GM18520 (cell line): ENCODE measurements at regions not wholly inside any gene's neighbourhood (a gene's known extent, or its start where the extent isn't known, plus 50 kb on each side); places are given as distances from the start of the nearest gene placed in this dataset.

ENCODE experiments used
- ATAC-seq: cut with Tn5 transposase; IDR thresholded peaks from one replicate; pipeline ENCODE4 v1.9.1; 2021; ENCODE audit not compliant: unreplicated experiment

DNA sequence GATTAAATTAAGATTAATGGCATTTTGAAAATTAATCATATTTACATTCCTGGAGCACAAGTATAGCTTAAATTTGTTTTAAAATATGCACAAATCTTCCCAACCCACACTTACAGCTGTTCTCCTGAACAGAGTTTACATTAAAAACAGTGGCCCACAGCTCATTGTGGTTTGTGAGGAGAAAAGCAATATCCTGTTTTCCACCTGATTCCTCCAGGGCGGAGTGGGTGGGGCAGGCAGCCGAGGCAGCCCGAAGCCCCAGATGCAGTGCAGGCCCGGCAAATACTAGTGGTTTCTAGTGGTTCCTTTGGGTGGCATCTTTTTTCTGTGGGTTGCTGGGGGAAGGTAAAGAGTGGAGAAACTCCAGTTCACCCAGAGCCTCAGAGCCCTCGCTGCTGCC lies 280.8 kb downstream of the ARHGAP12 start:
- no peak for ATAC-seq

DNA sequence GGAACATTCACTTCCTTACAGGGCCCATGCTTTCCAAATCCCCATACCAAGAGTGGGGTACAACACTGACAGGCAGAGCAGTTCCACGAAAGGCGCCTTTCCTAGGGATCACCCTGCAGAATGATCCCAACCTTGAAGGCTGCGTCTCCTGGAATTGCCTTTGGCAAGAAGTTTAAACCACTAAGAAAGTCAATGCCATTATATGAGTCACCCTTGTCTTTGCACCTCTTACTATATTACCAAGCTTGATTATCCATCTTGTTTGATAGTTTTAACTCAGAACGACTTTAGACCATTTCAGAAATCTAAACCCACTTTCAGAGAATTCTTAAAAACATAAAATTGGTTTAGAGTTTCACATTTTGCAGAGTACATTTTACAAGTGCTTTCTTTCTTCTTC lies 282.1 kb downstream of the ARHGAP12 start:
- no peak for ATAC-seq

DNA sequence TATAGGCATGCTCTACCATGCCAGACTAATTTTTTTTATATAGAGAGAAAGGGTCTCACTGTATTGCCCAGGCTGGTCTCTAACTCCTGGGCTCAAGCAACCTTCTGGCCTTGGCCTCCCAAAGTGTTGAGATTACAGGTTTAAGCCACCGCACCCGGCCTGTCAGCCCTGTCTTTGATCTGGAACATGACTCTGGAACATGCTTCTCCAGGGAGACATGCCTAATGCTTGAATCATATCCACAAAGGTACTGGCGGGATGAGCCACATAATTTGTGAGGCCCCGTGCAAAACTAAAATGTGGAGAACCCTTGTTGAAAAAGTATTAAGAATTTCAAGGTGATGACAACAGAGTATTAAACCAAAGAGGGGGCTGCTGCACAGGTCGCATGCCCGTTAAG lies 282.8 kb downstream of the ARHGAP12 start:
- no peak for ATAC-seq

DNA sequence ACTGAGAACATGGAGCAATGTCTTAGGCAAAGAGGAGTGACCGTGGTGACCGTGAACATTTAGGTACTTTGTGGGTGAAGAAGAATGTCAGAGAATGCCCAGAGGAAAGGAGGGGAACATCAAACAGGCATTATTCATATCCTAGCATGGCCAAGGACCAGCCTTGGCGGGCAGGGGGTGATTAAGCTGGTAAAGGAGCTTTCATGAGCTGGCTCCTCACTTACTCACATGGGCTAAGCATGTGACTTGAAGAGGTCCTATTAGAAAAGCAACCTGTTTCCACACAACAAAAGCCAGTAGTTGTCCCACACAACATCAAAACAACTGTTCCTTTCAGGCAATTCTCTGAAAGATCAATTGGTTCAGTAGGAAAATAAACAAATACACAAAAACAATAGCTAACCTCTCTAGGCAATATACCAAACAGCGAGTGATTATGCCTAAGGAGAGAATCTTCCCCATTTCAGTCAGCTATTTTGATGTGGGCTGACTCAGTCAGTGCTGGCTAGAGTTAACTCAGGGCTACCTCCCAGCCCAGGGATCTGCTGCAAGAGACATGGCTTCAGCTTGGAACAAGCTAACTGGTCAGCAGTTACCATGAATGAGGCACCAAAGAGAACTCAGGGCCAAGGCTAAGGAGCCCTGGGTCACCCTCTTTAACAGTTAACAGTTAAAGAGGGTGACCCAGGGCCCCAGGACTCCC lies 283.5 kb downstream of the ARHGAP12 start:
- ATAC-seq: no peak

DNA sequence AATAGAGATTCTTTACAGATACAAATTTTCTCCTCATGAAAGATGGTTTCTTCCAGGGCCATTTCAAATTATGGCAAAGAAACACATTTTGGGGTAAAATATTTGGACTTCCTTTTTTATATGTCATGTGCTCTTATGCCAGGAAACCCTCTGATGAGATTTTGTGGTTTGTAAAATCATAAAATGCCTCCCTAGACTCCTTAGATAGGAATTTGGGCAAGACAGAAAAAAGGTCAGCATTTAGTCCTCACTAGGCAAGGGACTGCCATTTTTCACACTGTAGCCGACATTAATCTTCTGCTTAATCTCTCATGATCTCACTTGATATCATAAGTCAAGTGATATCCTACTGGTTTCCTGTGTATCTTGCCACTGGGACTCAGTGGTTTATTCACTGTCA lies 286.4 kb downstream of the ARHGAP12 start:
- ATAC-seq: no peak

DNA sequence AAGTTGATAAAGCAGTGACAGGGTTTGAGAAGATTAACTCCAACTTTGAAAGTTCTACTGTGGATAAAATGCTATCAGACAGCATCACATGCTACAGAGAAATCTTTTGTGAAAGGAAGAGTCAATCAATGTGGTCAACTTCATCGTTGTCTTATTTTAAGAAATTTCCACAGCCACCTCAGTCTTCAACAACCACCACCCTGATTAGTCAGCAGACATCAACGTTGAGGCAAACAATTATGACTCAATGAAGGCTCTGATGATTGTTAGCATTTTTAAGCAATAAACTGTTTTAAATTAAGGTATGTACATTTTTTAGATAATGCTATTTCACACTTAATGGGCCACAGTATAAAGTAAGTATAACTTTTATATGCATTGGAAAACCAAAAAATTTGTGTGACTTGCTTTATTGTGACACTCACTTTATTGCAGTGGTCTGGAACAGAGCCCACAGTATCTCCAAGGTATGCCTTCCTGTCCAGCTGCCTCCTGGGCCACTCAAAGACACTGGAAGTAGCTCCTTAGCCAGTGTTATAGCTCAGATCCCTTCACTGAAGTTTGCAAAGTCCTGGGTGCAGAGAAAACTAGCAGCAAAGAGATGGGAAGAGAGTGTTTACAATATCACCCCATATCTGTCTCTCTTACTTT lies 293.1 kb downstream of the ARHGAP12 start:
- no peak for ATAC-seq

DNA sequence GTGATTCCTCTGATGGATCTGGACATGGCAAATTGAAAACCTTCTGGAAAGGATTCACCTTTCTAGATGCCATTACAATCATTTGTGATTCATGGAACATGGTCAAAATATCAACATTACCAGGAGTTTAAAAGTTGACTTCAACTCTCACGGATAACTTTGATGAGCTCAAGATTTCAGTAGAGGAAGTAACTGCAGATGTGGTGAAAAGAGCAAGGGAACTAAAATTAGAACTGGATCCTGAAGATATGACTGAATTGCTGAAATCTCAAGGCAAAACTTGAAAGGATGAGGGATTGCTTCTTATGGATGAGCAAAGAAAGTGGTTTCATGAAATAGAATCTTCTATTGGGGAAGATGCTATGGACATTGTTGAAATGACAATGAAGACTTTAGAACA lies 293.6 kb downstream of the ARHGAP12 start:
- ATAC-seq: no peak

DNA sequence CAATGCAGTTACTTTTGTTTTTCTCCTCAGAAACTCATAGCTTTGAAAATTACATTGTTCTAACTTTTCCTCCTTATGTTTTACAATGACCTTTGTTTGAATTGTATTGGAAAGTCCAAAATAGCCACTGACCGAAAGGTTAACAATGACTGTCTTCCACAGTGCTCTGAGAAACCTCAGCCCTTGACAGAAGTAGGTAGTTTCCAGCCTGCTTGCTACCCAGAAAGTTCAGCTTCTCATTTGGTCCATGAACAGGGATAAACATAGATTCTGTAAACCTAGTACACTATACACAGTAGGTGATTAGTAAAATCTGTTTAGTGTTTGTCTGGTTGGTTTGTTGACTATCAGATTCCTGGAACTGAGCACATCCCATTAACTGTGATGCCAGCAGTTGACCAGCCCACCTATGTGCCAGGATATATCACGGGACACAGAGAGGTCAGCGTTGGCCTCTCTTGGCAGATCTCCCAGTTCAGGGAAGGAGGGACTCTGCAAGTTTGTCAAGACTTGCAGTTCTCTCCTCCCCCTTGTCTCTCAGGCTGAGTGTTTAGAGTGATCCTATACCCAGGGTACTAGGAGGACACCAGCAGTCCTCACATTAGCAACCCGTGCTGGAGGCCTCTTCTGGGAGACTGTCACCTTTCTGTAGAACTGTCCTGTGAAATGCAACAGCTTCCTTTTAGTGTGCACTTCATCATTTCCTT lies 297.6 kb downstream of the ARHGAP12 start:
- no peak for ATAC-seq

DNA sequence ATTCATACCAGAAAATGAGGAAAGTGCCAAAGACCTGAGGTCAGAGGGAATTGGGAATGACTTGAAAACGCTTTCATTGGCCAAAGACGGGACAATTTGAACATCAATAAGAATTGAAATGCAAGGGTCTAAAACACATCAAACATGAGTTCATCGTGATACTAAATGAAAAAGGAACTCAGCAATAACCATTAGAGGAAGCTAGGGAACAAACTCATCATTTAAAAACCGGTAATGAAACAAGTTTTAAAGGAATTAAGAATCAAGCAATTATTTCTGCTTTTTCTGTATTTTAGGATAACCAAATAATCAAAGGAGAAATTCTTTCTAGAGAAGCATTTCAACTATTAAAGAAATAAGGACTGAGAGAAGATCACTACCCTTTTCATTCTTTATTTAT lies 303.1 kb downstream of the ARHGAP12 start:
- no peak for ATAC-seq

DNA sequence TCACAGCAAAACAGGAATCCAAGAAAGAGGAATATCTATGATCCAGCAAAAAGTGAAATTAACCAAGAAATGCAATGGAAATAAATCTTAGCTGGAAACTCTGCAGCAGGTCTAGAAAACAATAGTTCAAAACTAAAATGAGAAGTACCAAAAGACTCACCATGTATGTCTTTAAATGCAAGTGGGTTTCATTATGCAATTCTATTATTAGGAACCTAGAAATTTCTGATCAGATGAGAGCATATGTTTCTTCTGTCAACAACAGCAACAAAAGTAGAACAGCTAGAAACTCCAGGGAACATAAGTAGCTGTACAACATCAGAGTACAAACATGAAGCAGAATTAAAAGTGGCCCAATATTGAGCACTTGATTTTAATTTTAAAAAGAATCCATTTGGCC lies 304.0 kb downstream of the ARHGAP12 start:
- ATAC-seq: no peak

DNA sequence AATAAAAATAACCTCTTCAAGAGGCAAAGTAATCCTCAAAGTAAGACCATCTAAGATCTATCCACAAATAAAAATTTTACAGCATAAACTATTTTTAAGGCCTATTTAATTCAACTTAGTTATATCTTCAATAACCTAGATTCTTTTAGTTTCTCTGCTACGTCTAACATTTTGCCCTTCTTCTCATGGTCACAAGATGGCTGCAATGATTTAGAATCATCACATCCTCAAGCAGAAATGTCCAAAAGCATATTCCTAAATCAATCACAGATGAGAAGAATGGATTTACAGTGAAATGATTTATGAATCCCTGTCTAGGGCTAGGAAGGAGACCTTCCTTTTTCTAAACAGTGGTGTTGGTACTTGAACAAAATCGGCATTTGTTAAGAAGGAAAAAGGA lies 304.7 kb downstream of the ARHGAP12 start:
- ATAC-seq: no peak

DNA sequence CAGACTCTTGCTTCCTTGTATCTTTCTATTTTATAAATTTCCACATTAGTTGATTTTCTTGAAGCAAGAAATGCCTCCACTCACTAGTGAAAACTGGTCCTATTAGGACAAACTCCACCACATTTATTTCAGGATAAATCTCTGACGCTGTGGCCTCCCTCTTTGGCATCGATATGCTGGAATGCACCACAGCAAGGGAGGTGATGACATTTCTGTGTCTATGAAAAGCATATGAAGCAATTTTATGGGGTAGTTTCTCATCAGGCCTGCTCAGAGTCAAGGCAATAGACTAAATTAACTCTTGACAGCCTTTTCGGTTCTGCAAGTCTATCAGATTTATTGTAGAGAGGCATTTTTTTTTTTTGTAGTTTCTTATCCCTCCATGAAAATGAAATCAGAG lies 304.4 kb downstream of the ZEB1 start:
- no peak for ATAC-seq

DNA sequence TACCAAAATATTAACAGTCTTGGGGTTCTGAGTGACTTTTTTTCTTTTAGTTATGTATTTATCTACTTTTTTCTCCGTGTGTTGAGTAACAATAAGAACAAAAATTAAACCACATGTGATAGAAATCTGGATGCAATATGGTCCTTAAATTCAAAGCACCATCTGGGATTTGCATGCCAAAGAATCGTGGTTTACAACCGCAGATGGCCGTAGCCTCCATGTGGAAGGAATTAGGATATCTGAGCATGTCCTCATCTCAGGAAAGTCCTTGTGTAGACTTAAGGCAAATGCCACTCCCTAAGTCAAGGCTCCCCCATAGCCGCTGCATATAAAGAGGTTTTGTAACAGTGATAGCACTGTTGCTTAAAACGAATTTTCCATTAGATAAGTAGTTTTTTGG lies 304.0 kb downstream of the ZEB1 start:
- ATAC-seq: no peak

DNA sequence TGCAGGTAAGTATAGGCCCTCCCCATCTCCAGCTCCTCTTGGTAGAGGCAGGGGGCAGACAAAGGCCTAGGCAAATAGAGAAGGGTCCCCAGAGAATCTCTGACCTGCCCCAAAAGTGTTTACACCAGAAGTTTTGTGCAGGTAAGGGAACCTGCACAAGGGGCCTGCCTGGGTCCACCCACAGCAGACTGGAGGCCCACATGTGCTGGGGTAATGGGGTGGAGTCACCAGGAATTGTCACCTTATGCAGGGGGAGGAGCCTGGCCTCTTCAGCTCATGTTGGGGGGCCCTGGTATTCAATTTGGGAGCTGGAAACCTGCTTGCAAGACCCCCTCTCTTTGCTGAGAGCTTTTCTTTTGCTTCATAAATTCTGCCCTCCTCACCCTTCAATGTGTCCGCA lies 302.7 kb downstream of the ZEB1 start:
- ATAC-seq: no peak

DNA sequence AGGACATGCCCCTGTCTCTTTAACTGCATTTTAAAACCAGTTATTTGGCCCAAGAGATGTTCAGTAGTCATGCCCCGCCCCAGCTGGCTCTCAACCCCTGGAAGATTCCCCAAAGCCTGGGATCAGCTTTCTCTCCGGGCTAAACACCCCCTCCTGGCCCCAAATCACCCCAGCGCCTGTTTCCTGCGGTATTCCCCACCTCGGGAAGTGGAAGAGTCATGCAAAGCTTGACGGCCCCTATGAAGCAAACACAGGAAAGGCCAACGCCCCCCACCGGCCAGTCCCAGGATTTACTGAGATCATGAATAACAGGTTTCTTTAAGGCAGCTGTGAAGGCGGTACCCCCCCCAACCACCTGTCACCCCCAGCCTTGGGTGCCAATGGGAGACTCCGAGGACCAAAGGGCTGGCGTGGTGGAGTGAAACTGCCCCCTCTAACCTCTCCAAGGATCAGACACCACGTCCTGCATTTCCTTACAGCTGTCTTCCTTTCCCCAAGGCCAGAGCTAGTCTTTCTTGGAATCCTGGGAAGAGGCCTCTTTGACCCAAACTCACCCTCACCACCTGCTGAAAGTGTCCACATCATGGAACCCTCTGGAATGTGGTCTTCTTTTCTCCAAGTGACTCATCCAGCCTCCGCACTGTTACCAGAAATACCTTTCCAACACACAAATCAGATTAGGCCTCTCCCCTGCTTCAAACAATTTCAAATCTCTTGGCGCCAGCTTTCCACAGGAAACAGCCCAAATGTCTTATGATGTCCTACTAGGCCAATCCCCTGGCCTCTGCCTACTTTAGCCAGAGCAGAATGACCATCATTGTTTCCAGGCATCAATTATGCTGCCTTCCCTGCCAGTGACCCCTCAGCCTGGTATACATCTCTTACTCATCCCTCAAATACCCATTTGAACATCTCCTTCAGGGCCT lies 301.5 kb downstream of the ZEB1 start:
- ATAC-seq: no peak

DNA sequence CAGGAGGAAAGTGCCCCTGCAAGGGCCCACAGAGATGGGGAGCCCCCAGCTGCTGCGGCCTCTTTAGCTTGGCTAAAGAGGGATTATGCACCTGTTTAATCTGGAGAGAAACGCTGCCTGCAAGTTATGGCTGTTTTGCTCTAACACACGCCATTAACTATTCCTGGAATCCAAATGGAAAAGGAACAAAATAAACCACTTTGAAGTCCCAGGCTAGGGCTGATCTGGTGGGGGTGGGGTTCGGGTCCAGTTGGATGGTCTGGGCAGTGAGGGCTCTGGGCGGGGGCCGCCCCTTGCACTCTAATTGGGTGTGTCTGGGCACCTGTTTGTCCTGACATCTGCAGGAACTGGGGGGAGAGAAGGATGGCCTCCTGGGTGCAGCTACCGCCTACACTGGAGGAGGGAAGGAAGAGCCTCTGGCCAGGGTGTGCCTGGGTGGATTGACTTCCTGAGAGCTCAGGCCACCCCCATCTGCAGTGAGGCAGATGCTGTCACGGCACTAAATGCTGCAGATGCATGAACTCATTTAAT lies 300.6 kb downstream of the ZEB1 start:
- no peak for ATAC-seq

DNA sequence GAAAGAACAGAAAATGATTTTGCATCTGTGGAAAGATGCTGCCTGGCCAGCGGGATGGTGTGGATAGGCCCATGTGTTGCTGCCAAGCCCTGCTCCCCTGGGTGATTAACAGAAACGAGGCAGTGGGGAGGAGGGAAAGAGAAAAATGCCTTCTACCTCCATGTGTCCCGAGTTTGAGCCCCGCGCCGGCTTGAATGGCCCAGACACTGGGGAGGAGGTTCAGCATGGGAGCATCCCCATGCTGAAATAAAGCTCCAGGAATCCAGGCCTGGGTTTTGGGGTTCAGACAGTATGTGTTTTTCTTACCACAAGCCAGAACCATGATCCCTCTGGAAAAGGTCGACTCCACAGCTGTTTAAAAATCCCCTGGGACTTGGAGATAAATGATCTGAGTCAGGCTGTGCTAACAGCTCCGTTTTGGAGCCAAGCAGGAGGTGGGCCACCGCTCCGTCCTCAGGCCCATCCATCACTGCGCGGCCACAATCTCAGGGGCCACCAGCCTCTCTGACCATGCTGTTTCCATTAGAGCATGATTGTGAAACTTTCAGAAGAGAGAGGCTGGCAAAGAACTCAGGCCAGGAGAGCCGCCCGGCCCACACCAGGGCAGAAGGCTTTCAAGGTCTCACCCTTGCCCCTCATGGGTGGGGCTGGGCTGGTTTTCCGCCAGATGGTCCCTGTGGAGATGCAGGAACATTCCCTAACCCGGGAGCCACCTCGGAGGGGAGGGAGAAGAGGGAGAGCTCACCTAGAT lies 299.7 kb downstream of the ZEB1 start:
- ATAC-seq: no peak

DNA sequence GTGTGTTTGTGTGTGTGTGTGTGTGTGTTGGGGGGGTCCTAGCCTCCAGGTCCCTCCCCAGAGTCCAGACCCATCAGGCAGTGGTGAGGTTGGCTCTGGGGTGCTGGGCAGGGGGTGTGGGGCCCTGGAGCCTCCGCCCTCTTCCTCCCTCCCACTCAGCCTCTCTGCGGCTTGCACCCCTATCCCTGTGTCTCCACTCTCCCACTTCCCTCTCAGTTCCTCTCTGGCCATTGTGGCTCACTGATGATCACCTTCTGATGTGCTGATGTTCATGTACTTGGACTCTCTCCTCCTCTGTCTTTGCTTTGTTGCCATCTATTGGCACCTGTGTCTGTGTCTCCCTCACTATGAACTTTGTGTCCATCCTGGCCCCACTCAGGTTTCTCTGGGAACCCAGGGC lies 298.7 kb downstream of the ZEB1 start:
- no peak for ATAC-seq

DNA sequence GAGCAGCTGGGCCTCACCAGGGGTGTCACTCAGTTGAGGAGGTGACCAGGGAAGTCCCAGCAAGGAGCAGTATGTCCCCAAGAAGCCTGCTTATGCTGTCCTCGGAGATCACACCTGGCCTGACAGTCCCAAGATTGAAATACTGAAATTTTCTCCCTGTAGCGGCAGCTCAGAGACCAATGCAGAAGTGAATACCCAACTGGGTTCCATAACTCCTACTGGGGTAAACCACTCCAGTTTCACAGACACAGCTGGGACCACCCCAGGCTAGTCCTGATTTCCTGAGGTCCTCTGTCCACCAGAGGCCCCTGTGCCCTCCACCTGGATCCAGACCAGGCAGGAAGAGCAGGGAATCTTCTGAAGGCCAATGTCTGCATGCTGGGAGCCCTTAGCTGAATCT lies 298.1 kb downstream of the ZEB1 start:
- no peak for ATAC-seq

DNA sequence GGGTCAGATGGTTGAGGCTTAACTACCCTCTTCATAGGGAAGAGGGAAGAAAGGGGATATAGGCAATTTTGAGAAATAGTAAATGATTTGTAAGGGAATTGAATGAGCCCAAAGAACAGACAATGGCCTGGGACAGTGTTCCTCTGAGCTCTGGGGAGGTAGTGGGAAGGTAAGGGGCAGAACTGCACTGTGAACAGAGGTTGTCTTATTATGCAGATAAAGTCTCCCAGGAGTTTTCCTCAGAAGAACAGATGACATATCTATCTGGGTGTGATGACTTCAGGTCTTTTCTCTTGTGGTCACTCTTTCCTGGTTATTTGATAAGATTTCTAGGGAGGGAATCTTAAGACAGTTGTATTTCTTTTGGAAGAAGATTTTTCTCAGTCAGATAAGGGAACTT lies 296.1 kb downstream of the ZEB1 start:
- no peak for ATAC-seq
